Activated gamma-delta T cell treated with anti-CD3 and anti-CD28 coated beads, Interleukin-2, amount 50 U/mL, for 16 hours (primary cell): ENCODE measurements at regions not wholly inside any gene's neighbourhood (a gene's known extent, or its start where the extent isn't known, plus 50 kb on each side); places are given as distances from the start of the nearest gene placed in this dataset.

ENCODE experiments used
- DNase-seq: peaks from one replicate; pipeline ENCODE4 v3.0.0-alpha.2; 2020; ENCODE audit warnings: low read depth

DNA sequence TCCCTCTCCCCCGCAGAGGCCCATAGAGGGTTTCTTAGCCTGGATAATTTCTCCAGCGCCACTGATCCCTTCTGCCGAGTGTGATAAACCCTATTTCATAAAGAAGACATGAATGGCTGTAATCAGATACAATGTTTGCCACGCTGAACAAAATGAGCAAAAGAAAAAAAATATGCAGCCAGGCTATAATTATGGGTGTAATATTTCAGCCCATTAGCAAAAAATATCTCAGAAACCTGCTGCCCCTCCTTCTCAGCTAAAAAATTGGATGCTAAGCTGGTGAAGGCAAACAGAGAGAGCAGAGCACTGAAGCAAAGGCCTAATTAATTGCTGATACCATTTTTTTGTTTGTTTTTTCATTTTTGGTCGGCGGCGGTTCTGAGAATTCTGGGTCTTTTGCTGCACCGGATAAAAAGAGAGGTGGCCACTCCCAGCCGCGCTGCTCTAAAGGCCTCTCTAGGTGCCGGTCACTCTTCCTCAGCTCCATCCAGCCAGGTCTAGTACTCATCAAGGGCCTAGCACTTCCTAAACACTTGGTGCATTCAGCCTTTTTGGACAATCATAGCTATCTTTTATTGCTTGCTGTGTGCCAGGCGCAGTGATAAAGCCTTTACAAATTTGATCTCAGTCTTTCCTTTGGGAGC lies 128.7 kb upstream of the TLE3 start:
- no peak for DNase-seq

GRCh38 chr15:70225416-70225815 lies 127.7 kb upstream of the TLE3 start:
- no peak for DNase-seq

- no peak for DNase-seq
Measured at GRCh38 chr15:70222606-70223005, 124.9 kb upstream of the TLE3 start.

DNA sequence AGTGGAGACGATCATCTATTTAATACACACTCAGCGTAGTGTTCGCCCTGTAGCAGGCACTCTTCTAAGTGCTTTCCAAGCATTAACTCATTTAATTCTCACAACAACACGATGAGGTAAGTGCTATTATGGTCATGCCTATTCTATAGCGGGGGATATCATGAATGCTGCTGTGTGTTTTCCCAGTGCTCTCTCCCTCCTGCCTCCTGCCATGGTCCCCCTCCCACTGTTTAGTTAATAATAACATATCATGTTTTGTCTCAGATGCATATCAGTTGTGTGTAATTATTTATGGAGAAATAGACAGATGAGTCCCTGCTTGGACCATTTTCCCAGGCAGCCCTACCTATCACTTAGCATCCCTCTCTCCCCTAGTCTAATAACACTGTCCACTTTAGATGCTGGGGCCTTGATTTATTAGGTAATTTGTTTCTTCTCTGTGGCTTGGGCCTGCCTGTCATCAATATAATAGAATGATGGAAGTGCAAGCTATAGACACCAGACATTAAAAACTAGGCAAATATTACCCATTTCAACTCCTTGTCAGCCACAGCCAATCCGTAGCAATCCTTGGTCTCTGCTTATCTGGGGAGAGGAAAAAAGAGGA lies 122.9 kb upstream of the TLE3 start:
- DNase-seq, result no peak

GRCh38 chr15:70219966-70220365 lies 122.2 kb upstream of the TLE3 start:
- no peak for DNase-seq

- DNase-seq, result no peak
Measured at GRCh38 chr15:70219256-70219895, 121.7 kb upstream of the TLE3 start.

DNA sequence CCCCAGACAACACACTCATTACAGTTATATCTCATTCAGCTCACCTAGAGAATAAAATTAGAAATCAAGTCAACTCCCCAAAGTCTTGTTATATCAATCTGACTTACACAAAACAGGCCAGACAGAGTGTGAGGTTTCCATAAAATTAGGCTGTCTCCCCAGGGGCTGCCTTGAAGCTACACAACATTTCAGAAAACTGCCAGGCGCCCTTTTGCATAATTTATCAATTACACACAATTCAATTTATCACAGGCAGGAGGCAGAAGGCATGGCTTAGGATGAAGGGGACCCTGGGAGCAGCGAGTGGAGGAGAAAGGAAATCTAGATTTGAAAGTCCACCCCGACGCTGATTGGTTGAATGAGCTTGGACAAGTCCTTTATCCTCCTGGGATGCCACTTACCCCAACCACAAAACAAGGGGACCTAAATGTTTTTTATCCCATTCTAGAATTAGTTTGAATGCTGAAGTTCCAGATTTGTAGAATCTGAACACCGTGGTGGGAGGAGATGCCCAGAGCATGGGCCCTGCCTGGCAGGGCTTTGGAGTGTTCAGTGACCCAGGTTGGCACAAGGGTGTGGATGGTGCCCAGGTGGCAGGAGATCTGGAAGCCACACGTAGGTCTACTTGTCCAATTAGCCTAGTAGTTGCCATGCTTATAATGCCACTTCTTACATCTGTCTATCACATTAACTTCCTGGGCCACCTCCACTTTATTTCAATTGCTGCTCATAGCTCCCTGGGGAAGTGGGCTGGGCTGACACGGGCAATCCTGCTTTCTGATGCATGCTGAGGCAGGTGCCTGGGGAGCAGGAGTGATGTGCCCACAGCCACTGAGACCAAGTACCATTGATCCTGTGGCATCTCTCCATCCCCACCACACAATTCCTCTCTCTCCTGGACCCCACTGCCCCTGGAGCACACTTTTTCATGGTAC lies 119.8 kb upstream of the TLE3 start:
- DNase-seq, result no peak

- DNase-seq, result no peak
Measured at GRCh38 chr15:70215951-70216350, 118.2 kb upstream of the TLE3 start.

DNA sequence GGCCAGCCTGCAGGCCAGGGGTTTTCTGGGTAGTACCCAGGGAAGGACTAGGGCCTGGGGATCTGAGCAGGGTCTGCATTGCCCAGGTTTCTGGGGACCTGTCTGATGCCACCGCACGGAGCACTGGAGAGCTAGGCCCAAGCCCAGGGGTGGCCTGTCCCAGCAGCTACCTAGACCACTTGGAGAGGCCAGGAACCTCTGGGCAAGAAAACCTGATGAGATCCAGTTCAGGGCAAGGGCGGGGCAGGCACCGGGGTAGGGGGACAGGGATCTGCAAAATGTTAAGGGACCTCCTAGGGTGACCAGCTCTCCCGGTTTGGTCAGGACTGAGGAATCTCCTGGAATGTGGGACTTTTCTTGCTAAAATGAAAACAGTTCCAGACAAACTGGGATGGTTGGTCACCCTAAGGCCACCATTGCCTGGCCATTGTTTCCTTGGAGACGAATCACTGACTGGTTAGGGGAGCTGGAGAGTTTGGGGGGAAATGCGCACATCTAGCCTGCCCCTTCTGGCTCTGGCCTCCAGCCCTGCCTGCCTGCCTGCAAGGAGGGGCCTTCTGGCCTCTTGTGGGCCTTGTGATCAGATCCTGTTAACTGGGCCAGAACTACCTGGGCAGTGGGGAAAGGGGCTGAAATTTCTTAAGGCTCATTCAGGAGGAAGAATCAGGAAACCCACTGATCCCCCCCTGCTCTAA lies 117.4 kb upstream of the TLE3 start:
- no peak for DNase-seq

GRCh38 chr15:70214276-70214675 lies 116.6 kb upstream of the TLE3 start:
- no peak for DNase-seq

DNA sequence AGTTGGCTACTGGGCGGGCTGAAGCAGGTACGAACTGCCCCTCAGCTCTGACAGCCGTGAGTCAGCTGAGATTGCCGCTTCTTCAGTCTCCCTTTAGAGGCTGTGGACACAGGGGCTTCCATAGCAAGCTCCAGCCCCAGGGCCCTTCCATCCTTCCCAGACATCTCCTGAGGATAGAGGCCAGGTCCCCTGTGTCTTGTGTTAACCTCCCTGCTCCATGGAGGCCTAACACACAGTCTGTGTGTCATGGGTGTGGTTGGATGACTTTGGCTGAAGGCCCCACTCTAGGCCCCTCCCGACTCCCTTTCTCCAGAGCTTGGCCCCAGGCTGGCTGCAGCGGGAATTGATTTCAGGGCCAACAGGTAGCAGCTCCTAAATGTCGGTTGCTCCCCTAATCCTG lies 116.1 kb upstream of the TLE3 start:
- no peak for DNase-seq

DNA sequence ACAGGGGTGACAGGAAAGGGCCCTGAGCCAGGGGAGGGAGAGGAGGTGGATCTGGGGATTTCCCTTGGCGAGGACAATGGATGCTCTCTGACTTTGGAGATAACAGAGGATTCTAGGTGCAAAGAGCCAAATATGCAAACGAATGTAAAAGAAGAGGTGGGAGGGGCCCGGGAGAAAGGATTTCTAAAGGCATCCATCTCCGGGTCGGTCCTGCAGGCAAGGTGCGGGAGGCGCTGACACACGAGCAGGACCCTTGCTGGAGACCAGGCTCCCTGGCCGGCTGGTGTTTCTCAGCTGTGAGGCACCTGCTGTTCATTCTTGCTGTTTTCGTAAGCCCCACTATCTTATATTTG lies 115.2 kb upstream of the TLE3 start:
- no peak for DNase-seq

- no peak for DNase-seq
Measured at GRCh38 chr15:70212286-70212962, 114.7 kb upstream of the TLE3 start.

DNA sequence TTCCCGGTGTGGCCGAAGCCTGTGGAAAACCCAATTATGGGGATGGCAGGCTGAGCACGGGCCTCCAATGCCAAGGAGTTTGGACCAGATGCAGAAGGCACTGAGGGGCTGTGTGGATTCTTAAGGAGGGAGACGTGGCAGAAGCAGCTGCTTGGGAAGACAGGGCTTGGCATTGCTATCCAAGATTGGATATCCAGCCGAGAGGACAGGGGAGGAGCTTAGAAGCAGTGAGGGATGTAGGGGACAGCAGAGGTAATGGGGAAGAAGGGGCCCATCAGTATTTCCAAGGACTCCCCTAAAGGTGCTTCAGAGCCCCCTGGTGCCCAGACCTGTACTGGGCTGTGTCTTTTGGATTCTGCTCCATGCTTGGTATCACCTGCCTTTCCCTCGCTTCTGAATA lies 112.8 kb upstream of the TLE3 start:
- no peak for DNase-seq

- no peak for DNase-seq
Measured at GRCh38 chr15:70210076-70210475, 112.4 kb upstream of the TLE3 start.

DNA sequence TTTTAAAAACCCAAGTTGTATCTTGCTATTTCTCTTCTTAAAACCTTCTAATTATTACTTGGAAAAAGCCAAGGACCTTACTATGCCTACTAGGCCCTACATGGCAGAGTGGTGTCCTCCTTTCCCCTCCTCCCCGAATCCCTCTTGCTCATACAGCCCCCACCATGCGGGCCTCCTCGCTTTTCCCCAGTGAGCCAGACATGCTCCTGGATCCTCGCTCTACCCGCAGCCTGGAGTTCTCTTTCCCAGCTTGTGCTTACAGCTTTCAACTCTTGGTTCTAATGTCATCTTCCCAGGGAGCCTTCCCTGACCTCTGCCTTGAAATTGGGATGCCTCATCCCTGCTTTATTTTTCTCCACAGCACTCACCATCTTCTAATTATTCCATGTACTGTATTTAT lies 111.8 kb upstream of the TLE3 start:
- DNase-seq, result no peak

GRCh38 chr15:70208332-70208731 lies 110.6 kb upstream of the TLE3 start:
- DNase-seq, result no peak

DNA sequence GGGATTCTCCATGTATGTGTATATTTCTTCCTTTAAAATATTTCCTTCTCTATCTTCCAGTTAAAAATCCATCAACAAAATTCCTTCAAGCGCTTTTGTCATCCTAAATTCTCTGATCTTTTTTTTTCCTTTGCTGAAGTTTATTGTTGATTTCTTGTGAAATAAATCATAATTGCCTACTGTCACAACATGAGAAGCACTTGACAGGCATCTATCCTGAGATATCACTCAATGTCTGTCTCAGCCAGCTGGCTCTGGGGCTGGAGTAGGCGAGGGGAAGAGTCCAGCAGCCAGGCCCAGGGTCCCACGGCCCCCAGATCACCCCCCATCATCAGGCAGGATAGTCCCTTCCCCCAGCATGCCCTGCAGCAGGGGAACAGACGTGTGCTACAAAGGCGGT lies 109.0 kb upstream of the TLE3 start:
- no peak for DNase-seq

GRCh38 chr15:70204652-70205051 lies 106.9 kb upstream of the TLE3 start:
- no peak for DNase-seq

GRCh38 chr15:70203981-70204560 lies 106.4 kb upstream of the TLE3 start:
- no peak for DNase-seq

DNA sequence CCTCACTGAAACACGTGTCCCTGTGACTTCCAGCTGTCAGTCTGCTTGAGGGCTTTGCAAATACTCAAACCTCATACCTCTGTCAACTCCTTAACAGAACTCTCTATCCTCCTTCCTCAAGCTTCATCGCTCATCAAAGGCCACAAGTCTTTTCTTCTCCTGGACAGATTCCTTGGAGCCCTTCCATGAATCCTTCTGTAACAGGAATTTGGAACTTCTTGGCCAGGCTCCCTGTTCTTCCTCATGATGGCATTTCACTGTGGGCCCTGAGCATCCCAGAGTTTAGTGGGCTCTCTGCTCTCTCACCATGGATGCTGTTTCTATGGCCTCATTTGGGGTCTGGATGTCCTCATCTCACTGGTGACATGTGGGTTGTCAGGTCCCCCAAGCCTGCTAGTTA lies 105.0 kb upstream of the TLE3 start:
- no peak for DNase-seq
